ENCODE measurements at regions not wholly inside any gene's neighbourhood (a gene's known extent, or its start where the extent isn't known, plus 50 kb on each side); places are given as distances from the start of the nearest gene placed in this dataset.

DNA sequence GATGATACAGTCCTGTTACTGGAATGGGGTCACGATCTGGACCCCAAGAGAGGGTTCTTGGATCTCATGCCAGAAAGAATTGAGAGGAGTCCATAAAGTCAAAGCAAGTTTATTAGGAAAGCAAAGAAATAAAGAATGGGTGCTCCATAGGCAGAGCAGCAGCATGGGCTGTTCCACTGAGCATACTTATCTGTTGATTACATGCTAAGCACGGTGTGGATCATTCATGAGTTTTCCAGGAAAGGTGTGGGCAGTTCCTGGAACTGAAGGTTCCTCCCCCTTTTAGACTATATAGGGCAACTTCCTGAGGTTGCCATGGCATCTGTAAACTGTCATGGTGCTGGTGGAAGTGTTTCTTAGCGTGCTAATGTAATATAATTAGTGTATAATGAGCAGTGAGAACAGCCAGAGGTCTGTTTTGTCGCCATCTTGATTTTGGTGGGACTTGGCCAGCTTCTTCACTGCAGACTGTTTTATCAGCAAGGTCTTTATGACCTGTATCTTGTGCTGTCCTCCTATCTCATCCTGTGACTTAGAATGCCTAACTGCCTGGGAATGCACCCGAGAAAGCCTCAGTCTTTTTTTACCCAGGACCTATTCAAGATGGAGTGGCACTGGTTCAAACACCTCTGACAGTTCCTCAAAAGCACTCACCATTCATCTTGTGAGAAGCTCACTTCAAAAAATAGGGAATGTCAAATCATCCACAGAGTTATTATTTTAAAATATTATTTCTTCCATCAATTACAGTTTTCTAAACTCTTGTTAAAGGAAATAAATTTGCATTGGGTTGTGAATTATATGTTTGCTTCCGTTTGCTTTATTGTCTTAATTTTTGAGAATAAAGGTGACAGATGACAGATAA, 1358.8 kb upstream of the TMEM132C start:
- no peak for TF ChIP-seq GATA3 (IDR thresholded peaks at IDR 0.05; ENCODE audit: low read depth, low read length)
- TF ChIP-seq GATA2 (IDR thresholded peaks at IDR 0.05; ENCODE audit: low read depth, low read length) = no peak

Measured in SH-SY5Y (cell line).